ENCODE measurements at regions not wholly inside any gene's neighbourhood (a gene's known extent, or its start where the extent isn't known, plus 50 kb on each side); places are given as distances from the start of the nearest gene placed in this dataset.
A peak's percentile ranks its signal among the peaks of the same experiment; 100 is the strongest.

- ATAC-seq: no peak
- Histone ChIP-seq H3K4me3 (no peak overlapping the region), H3K9me3 (no peaks in the 10 kb centered on the region), H3K27ac (peak overlapping the region in 1 of 2 experiments; percentile 93; a peak in 3 of 6 replicates), H3K4me2 (no peak overlapping the region), H3K4me1 (peaks cover 39% of the 10 kb centered on the region)
- CTCF ChIA-PET: interaction anchor here (1.1 kb wide), 2 partner anchors 61 to 112 kb away, joined by 3 read pairs; no protein-coding TSS in a partner anchor
- WGBS (ENCODE audit: missing lambda C conversion rate): 96% methylated on average over 10 of the region's 10 CpGs
- FAIRE-seq: no peak
- DNase-seq (ENCODE audit: low read depth in 1 of 2, low spot score in 1 of 2): no peak
- POLR2A ChIA-PET: no interaction called here
- TF ChIP-seq TP53 (CRISPR knock-in tag; IDR thresholded peaks at IDR 0.05): no peak
- TF ChIP-seq BHLHE40 (IDR thresholded peaks at IDR 0.05; ENCODE audit: low read depth, low read length): no peak
- no peak for TF ChIP-seq CHD4 (IDR thresholded peaks at IDR 0.05; ENCODE audit: borderline replicate concordance)
- no peak for TF ChIP-seq JUNB (IDR thresholded peaks at IDR 0.05)
- no peak for TF ChIP-seq ESRRA (IDR thresholded peaks at IDR 0.05; ENCODE audit: borderline replicate concordance, low read length)
- TF ChIP-seq, protein P1, sequence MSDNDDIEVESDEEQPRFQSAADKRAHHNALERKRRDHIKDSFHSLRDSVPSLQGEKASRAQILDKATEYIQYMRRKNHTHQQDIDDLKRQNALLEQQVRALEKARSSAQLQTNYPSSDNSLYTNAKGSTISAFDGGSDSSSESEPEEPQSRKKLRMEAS (IDR thresholded peaks at IDR 0.05): no peak
- TF ChIP-seq HDAC2 (IDR thresholded peaks at IDR 0.05): no peak
- TF ChIP-seq FOSL2 (IDR thresholded peaks at IDR 0.05): no peak
- no peak for TF ChIP-seq FOSL2 (CRISPR knock-in tag; IDR thresholded peaks at IDR 0.05)
- TF ChIP-seq FOXS1 (CRISPR knock-in tag; IDR thresholded peaks at IDR 0.05): no peak
- no peak for TF ChIP-seq PHF8 (IDR thresholded peaks at IDR 0.05; ENCODE audit: borderline replicate concordance, low read depth)
- TF ChIP-seq, protein P2, sequence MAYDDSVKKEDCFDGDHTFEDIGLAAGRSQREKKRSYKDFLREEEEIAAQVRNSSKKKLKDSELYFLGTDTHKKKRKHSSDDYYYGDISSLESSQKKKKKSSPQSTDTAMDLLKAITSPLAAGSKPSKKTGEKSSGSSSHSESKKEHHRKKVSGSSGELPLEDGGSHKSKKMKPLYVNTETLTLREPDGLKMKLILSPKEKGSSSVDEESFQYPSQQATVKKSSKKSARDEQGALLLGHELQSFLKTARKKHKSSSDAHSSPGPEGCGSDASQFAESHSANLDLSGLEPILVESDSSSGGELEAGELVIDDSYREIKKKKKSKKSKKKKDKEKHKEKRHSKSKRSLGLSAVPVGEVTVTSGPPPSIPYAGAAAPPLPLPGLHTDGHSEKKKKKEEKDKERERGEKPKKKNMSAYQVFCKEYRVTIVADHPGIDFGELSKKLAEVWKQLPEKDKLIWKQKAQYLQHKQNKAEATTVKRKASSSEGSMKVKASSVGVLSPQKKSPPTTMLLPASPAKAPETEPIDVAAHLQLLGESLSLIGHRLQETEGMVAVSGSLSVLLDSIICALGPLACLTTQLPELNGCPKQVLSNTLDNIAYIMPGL (CRISPR knock-in tag; IDR thresholded peaks at IDR 0.05; ENCODE audit: borderline replicate concordance): no peak
Observed at GRCh38 chr7:155921804-155922066, 109.5 kb upstream of the SHH start.

- Histone ChIP-seq H3K4me3 (no peak overlapping the region), H3K4me1 (peaks cover 39% of the 10 kb centered on the region), H3K9me3 (no peaks in the 10 kb centered on the region), H3K4me2 (no peak overlapping the region), H3K27ac (peak overlapping the region; percentile 90 to 93; a peak in 4 of 6 replicates)
- FAIRE-seq (no peak), DNase-seq (ENCODE audit: low read depth in 1 of 2, low spot score in 1 of 2) (no peak), ATAC-seq (no peak)
- TF ChIP-seq HEYL (CRISPR knock-in tag; IDR thresholded peaks at IDR 0.05) (no peak), CEBPB (IDR thresholded peaks at IDR 0.05) (no peak), RFX5 (IDR thresholded peaks at IDR 0.05) (no peak), MAFK (IDR thresholded peaks at IDR 0.05; ENCODE audit: partially characterized antibody) (no peak), SMC3 (IDR thresholded peaks at IDR 0.05) (no peak), EHMT2 (IDR thresholded peaks at IDR 0.05; ENCODE audit: low read depth) (no peak), TFCP2L1 (CRISPR knock-in tag; IDR thresholded peaks at IDR 0.05) (no peak), NFE2L2 (conservative IDR thresholded peaks at IDR 0.05; ENCODE audit: low read length) (no peak)
- TF ChIP-seq, protein P2 (CRISPR knock-in tag; IDR thresholded peaks at IDR 0.05; ENCODE audit: borderline replicate concordance): no peak
- TF ChIP-seq, protein P3, sequence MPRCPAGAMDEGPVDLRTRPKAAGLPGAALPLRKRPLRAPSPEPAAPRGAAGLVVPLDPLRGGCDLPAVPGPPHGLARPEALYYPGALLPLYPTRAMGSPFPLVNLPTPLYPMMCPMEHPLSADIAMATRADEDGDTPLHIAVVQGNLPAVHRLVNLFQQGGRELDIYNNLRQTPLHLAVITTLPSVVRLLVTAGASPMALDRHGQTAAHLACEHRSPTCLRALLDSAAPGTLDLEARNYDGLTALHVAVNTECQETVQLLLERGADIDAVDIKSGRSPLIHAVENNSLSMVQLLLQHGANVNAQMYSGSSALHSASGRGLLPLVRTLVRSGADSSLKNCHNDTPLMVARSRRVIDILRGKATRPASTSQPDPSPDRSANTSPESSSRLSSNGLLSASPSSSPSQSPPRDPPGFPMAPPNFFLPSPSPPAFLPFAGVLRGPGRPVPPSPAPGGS (IDR thresholded peaks at IDR 0.05): no peak
- ChIA-PET POLR2A (no interaction called here), CTCF (interaction anchor here (0.8 to 1.5 kb wide), 6 partner anchors 10 to 113 kb away, joined by 3 to 7 read pairs (median 4); no protein-coding TSS in a partner anchor)
- WGBS (ENCODE audit: missing lambda C conversion rate): 94% methylated on average over 12 of the region's 12 CpGs
Observed at GRCh38 chr7:155921086-155921803, 109.0 kb upstream of the SHH start.
